DND-41 (cell line): ENCODE measurements at regions not wholly inside any gene's neighbourhood (a gene's known extent, or its start where the extent isn't known, plus 50 kb on each side); places are given as distances from the start of the nearest gene placed in this dataset.

Source experiments
- ATAC-seq: fragments of 200-7000 bp; cut with Tn5 transposase; 3 replicates; pipeline ENCODE4 v1.9.1; 2021; ENCODE audit warnings: low read depth; ENCODE audit not compliant: insufficient read depth
- DNase-seq: peaks from one replicate; pipeline ENCODE4 v3.0.0-alpha.2; 2020
- H2AFZ ChIP-seq: 2 replicates; pipeline ENCODE4 v1.6.0; 2012; ENCODE audit warnings: low read depth, low read length
- H3K27ac ChIP-seq: 2 replicates; pipeline ENCODE4 v1.5.1; 2012; ENCODE audit warnings: low read length, inconsistent platforms
- H3K27me3 ChIP-seq: fragments of 200-600 bp; sonication (generic); 2 replicates; pipeline ENCODE4 v1.6.0; 2012; ENCODE audit warnings: low read length, mild to moderate bottlenecking, inconsistent platforms; ENCODE audit not compliant: insufficient read depth, poor library complexity
- H3K36me3 ChIP-seq: 2 replicates; pipeline ENCODE4 v1.5.1; 2012; ENCODE audit warnings: low read length, inconsistent platforms; ENCODE audit not compliant: insufficient read depth
- H3K4me1 ChIP-seq: 2 replicates; pipeline ENCODE4 v1.5.1; 2012; ENCODE audit warnings: mild to moderate bottlenecking, low read length; ENCODE audit not compliant: insufficient read depth
- H3K4me2 ChIP-seq: 2 replicates; pipeline ENCODE4 v1.6.0; 2012; ENCODE audit warnings: mild to moderate bottlenecking, moderate library complexity, low read length, inconsistent platforms; ENCODE audit not compliant: insufficient read depth
- H3K4me3 ChIP-seq, 2 experiments: fragments of 200-600 bp in 1 of 2; shearing (Covaris generic) in 1 of 2; 2 replicates each; pipeline ENCODE4 v1.5.1; 2012 to 2016; ENCODE audit warnings: inconsistent platforms in 2 of 2, low read length in 2 of 2, mild to moderate bottlenecking in 2 of 2, low read depth in 1 of 2, moderate library complexity in 1 of 2
- H3K79me2 ChIP-seq: 2 replicates; pipeline ENCODE4 v1.6.0; 2012; ENCODE audit warnings: low read length, inconsistent platforms; ENCODE audit not compliant: insufficient read depth
- H3K9ac ChIP-seq: 2 replicates; pipeline ENCODE4 v1.6.0; 2012; ENCODE audit warnings: low read depth, mild to moderate bottlenecking, inconsistent platforms, low read length, moderate library complexity
- H3K9me3 ChIP-seq: 2 replicates; pipeline ENCODE4 v1.5.1; 2012; ENCODE audit warnings: low read length, moderate library complexity, mild to moderate bottlenecking, inconsistent platforms; ENCODE audit not compliant: insufficient read depth, severe bottlenecking
- H4K20me1 ChIP-seq: 2 replicates; pipeline ENCODE4 v1.6.0; 2012; ENCODE audit warnings: low read length; ENCODE audit not compliant: insufficient read depth
- CTCF ChIP-seq: IDR thresholded peaks from 2 replicates; pipeline ENCODE4 v1.5.1; 2012; ENCODE audit warnings: borderline replicate concordance, low read length, moderate library complexity, mild to moderate bottlenecking; ENCODE audit not compliant: poor library complexity, severe bottlenecking; ENCODE audit errors: extremely low read depth
- EZH2 ChIP-seq: IDR thresholded peaks from 3 replicates; pipeline ENCODE4 v1.6.1; 2012; ENCODE audit warnings: borderline replicate concordance, low read depth, mild to moderate bottlenecking, moderate library complexity, low read length, inconsistent platforms; ENCODE audit not compliant: severe bottlenecking

GRCh38 chr6:113187661-113188060, 669.5 kb upstream of the MARCKS start:
- Histone ChIP-seq H3K79me2 (no peaks in the 10 kb centered on the region), H4K20me1 (no peaks in the 10 kb centered on the region), H3K27ac (no peak overlapping the region), H3K4me1 (no peaks in the 10 kb centered on the region), H3K4me2 (no peak overlapping the region), H3K9me3 (no peaks in the 10 kb centered on the region), H3K9ac (no peak overlapping the region), H3K27me3 (no peaks in the 10 kb centered on the region), H3K4me3 (no peak overlapping the region), H2AFZ (no peak overlapping the region), H3K36me3 (no peaks in the 10 kb centered on the region)
- ATAC-seq (no peak), DNase-seq (no peak)
- no peak for TF ChIP-seq EZH2

- no peaks in the 10 kb centered on the region for H4K20me1 ChIP-seq
- no peak overlapping the region for H3K27ac ChIP-seq
- no peak overlapping the region for H2AFZ ChIP-seq
- H3K79me2 ChIP-seq: no peaks in the 10 kb centered on the region
- H3K27me3 ChIP-seq: no peaks in the 10 kb centered on the region
- H3K4me3 ChIP-seq: no peak overlapping the region
- no peak for TF ChIP-seq CTCF
- no peak for TF ChIP-seq EZH2
- ATAC-seq (no peak), DNase-seq (no peak)
- no peaks in the 10 kb centered on the region for H3K4me1 ChIP-seq
- no peak overlapping the region for H3K9ac ChIP-seq
- H3K36me3 ChIP-seq: no peaks in the 10 kb centered on the region
- no peak overlapping the region for H3K4me2 ChIP-seq
- H3K9me3 ChIP-seq: no peaks in the 10 kb centered on the region
Observed at GRCh38 chr6:113188962-113189361, 668.2 kb upstream of the MARCKS start.

GRCh38 chr6:113190170-113190569, 667.0 kb upstream of the MARCKS start:
- H3K27ac ChIP-seq: no peak overlapping the region
- ATAC-seq: no peak
- no peaks in the 10 kb centered on the region for H4K20me1 ChIP-seq
- DNase-seq: no peak
- no peaks in the 10 kb centered on the region for H3K9me3 ChIP-seq
- no peaks in the 10 kb centered on the region for H3K36me3 ChIP-seq
- no peaks in the 10 kb centered on the region for H3K79me2 ChIP-seq
- no peaks in the 10 kb centered on the region for H3K4me1 ChIP-seq
- H3K9ac ChIP-seq: no peak overlapping the region
- H3K4me2 ChIP-seq: no peak overlapping the region
- no peaks in the 10 kb centered on the region for H3K27me3 ChIP-seq
- H2AFZ ChIP-seq: no peak overlapping the region
- H3K4me3 ChIP-seq: no peak overlapping the region
- no peak for TF ChIP-seq CTCF
- no peak for TF ChIP-seq EZH2

- no peak for DNase-seq
- Histone ChIP-seq H3K4me3 (no peak overlapping the region), H2AFZ (no peak overlapping the region), H3K79me2 (no peaks in the 10 kb centered on the region), H3K36me3 (no peaks in the 10 kb centered on the region), H3K4me1 (no peaks in the 10 kb centered on the region), H3K9ac (no peak overlapping the region), H3K9me3 (no peaks in the 10 kb centered on the region), H3K4me2 (no peak overlapping the region), H4K20me1 (no peaks in the 10 kb centered on the region), H3K27ac (no peak overlapping the region), H3K27me3 (no peaks in the 10 kb centered on the region)
- no peak for TF ChIP-seq CTCF
- TF ChIP-seq EZH2: no peak
- ATAC-seq: no peak
Observed at GRCh38 chr6:113194090-113194489, 663.1 kb upstream of the MARCKS start.
